ENCODE measurements at regions not wholly inside any gene's neighbourhood (a gene's known extent, or its start where the extent isn't known, plus 50 kb on each side); places are given as distances from the start of the nearest gene placed in this dataset.
"Not testable (repeated sequence)": the region's sequence is repeated elsewhere in the genome, so short reads cannot be mapped to it uniquely, and the experiment has no call there.

DNA sequence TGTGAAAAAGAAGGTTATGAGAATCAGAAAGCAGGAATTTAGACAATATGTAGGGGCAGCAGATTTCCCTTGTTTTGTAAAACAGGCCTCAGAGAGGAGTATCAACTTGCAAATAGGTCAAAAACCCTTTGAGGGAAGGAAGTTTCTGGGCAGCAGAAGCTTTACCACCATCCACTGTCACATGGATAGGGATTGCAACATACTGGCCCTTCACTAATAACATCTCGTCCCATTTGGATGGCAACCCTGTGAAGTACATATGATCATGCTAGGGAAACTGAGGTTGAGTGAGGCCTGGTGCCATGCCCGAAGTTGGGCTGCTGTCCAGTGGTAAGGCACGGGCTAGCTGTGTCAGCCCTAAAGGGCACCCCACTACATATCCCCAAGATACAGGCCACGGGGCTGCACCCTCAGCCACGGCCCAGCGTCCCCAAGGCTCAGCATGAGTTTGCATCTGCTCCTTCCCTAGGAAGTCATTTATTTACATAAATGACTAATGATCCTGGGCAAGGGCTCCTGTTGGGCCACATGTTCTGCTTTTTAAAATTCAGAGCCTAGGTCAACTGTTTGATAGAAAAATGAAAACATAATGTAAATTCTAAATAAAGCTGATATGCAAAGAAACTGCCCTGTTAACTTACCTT, 310.4 kb upstream of the PLGLB1 start:
- in situ Hi-C loops (cut with MboI); H3K27ac ChIP-seq; H4K20me1 ChIP-seq (ENCODE audit: insufficient read depth); H3K9me3 ChIP-seq (ENCODE audit: low read depth); H3K9me2 ChIP-seq (ENCODE audit: insufficient read depth); H3F3A ChIP-seq (ENCODE audit: insufficient read depth); H3K4me2 ChIP-seq (ENCODE audit: unreplicated experiment); H3K27me3 ChIP-seq (replicated peaks; ENCODE audit: insufficient read depth); H3K79me2 ChIP-seq (ENCODE audit: insufficient read depth); H3K4me3 ChIP-seq; H3K9ac ChIP-seq; H3K36me3 ChIP-seq (ENCODE audit: low read depth); H2AFZ ChIP-seq; H3K4me1 ChIP-seq (ENCODE audit: insufficient read depth): not testable (repeated sequence)
- DNase-seq, result peak; percentile 13
- WGBS, 2 experiments (ENCODE audit: low coverage in 1 of 2, low lambda C conversion rate in 2 of 2, missing lambda C conversion rate in 2 of 2), result 44 to 46% methylated on average over 1 to 2 of the region's 6 CpGs

DNA sequence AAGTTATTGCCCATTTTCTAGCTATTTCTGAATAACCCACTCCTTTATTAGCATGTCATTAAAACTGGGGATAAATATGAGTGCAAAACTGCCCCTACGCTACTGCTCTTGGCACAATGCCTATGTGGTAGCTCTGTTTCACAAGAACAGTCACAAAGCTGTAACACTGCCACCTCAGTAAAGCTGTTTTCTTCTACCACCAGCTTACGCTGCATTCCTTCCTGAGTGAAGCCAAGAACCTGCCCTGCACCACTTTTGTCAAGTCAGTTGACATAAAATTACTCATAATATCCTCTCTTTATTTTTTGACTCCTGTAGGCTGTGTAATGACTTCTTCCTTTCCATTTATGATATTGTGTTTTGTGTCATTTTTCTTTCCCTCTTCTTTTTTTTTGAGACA, 313.2 kb upstream of the PLGLB1 start:
- H3K9me2 ChIP-seq (ENCODE audit: insufficient read depth); H2AFZ ChIP-seq; DNase-seq; H3K27ac ChIP-seq; in situ Hi-C loops (cut with MboI); H3K9ac ChIP-seq; H3K79me2 ChIP-seq (ENCODE audit: insufficient read depth); H4K20me1 ChIP-seq (ENCODE audit: insufficient read depth); H3K4me3 ChIP-seq; H3K27me3 ChIP-seq (replicated peaks; ENCODE audit: insufficient read depth); H3F3A ChIP-seq (ENCODE audit: insufficient read depth); H3K4me2 ChIP-seq (ENCODE audit: unreplicated experiment); H3K36me3 ChIP-seq (ENCODE audit: low read depth); H3K9me3 ChIP-seq (ENCODE audit: low read depth): not testable (repeated sequence)
- WGBS, 2 experiments (ENCODE audit: low coverage in 1 of 2, low lambda C conversion rate in 2 of 2, missing lambda C conversion rate in 2 of 2), result 60 to 64% methylated on average over 2 of the region's 2 CpGs
- H3K4me1 ChIP-seq (ENCODE audit: insufficient read depth), result peaks cover 11% of the 10 kb centered on the region; the same call in 1 of the 2 replicates

DNA sequence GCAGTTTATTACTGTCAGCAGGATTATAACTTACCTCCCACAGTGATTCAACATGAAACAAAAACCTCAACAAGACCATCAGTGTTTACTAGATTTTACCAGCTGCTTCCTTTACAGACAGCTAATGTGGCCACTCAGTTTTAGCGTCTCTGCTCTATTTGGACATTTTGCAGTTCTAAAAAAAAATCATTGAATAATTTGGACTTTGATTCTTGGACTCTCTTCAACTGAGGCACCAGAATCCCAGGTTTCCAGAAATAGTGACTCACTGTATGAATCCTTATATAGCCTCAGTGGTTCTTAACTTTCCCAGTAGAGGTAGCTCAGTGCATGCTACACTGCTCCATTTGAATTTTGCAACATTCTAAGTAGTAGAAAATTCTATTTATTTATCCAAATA, 317.4 kb upstream of the PLGLB1 start:
- H4K20me1 ChIP-seq (ENCODE audit: insufficient read depth); H3K9me3 ChIP-seq (ENCODE audit: low read depth); H3K4me2 ChIP-seq (ENCODE audit: unreplicated experiment); H3K79me2 ChIP-seq (ENCODE audit: insufficient read depth); H3K27me3 ChIP-seq (replicated peaks; ENCODE audit: insufficient read depth); H3K9ac ChIP-seq; H3F3A ChIP-seq (ENCODE audit: insufficient read depth); H3K36me3 ChIP-seq (ENCODE audit: low read depth); H3K9me2 ChIP-seq (ENCODE audit: insufficient read depth); H3K4me3 ChIP-seq; H3K27ac ChIP-seq; H2AFZ ChIP-seq; in situ Hi-C loops (cut with MboI); H3K4me1 ChIP-seq (ENCODE audit: insufficient read depth): not testable (repeated sequence)
- 0 to 5% methylated on average over 1 of the region's 1 CpG for WGBS, 2 experiments (ENCODE audit: low coverage in 1 of 2, low lambda C conversion rate in 2 of 2, missing lambda C conversion rate in 2 of 2)
- peak; percentile 45 for DNase-seq

DNA sequence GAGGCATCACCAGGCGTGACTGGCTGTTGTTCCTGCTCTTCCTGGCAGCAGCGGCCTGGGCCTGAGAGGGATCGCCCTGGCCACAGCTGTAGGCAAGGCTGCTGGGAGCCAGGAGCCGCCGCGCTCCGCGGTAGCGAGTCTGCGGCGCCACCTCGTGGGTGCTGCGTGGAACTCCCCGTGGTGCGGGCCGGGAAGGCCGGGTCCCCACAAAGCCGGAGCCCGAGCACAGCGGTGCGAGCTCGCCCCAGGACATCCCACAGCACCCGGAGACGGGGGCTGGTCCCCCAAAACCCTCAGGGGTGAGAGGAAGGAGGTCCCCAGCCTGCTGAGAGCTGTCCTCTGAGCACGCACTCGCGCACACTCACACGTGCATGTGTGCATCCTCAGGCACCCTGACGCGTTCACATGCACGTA, 320.0 kb upstream of the PLGLB1 start:
- H3K4me3 ChIP-seq; H3F3A ChIP-seq (ENCODE audit: insufficient read depth); H2AFZ ChIP-seq; H3K9me2 ChIP-seq (ENCODE audit: insufficient read depth); H3K9ac ChIP-seq; H3K4me2 ChIP-seq (ENCODE audit: unreplicated experiment); H3K79me2 ChIP-seq (ENCODE audit: insufficient read depth); H3K36me3 ChIP-seq (ENCODE audit: low read depth); H3K27ac ChIP-seq; H3K9me3 ChIP-seq (ENCODE audit: low read depth); in situ Hi-C loops (cut with MboI); H3K4me1 ChIP-seq (ENCODE audit: insufficient read depth); H3K27me3 ChIP-seq (replicated peaks; ENCODE audit: insufficient read depth); H4K20me1 ChIP-seq (ENCODE audit: insufficient read depth): not testable (repeated sequence)
- peak; percentile 83 for DNase-seq
- WGBS, 2 experiments (ENCODE audit: low coverage in 1 of 2, low lambda C conversion rate in 2 of 2, missing lambda C conversion rate in 2 of 2), result 23 to 49% methylated on average over 15 to 29 of the region's 31 CpGs

GRCh38 chr2:87342175-87342574, 320.5 kb upstream of the PLGLB1 start:
- H3K9ac ChIP-seq; H3K27ac ChIP-seq; in situ Hi-C loops (cut with MboI); H2AFZ ChIP-seq; H3K4me1 ChIP-seq (ENCODE audit: insufficient read depth); H3K79me2 ChIP-seq (ENCODE audit: insufficient read depth); H3F3A ChIP-seq (ENCODE audit: insufficient read depth); H3K27me3 ChIP-seq (replicated peaks; ENCODE audit: insufficient read depth); H3K36me3 ChIP-seq (ENCODE audit: low read depth); H4K20me1 ChIP-seq (ENCODE audit: insufficient read depth); H3K4me2 ChIP-seq (ENCODE audit: unreplicated experiment); DNase-seq; H3K4me3 ChIP-seq; H3K9me2 ChIP-seq (ENCODE audit: insufficient read depth); H3K9me3 ChIP-seq (ENCODE audit: low read depth): not testable (repeated sequence)
- WGBS, 2 experiments (ENCODE audit: low coverage in 1 of 2, low lambda C conversion rate in 2 of 2, missing lambda C conversion rate in 2 of 2), result 81 to 83% methylated on average over 13 to 24 of the region's 24 CpGs

DNA sequence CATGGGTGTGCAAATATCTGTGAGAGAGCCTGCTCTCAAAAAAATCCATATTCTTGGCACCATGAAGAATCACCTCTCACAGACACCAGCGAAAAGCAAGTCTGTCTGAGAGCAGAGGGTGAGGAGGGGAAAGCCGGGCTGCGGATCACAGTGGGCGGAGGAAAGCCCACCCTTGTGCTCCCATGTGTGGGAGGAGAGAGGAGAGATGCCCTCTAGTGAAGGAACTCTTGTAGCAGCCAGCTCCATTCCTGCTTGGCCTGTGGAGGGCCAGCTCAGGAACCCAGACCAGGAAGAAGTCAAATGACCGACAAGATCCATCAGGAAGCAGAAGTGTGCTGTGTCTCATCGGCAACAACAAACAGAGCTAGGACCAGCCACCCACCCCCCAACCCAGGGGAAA, 321.7 kb upstream of the PLGLB1 start:
- H3K27ac ChIP-seq; H3K36me3 ChIP-seq (ENCODE audit: low read depth); H3K9me3 ChIP-seq (ENCODE audit: low read depth); H3K27me3 ChIP-seq (replicated peaks; ENCODE audit: insufficient read depth); H3F3A ChIP-seq (ENCODE audit: insufficient read depth); H3K9me2 ChIP-seq (ENCODE audit: insufficient read depth); H3K4me2 ChIP-seq (ENCODE audit: unreplicated experiment); H2AFZ ChIP-seq; H3K79me2 ChIP-seq (ENCODE audit: insufficient read depth); DNase-seq; H3K4me3 ChIP-seq; H3K4me1 ChIP-seq (ENCODE audit: insufficient read depth); H4K20me1 ChIP-seq (ENCODE audit: insufficient read depth); in situ Hi-C loops (cut with MboI); H3K9ac ChIP-seq: not testable (repeated sequence)
- 54 to 66% methylated on average over 5 to 6 of the region's 6 CpGs for WGBS, 2 experiments (ENCODE audit: low coverage in 1 of 2, low lambda C conversion rate in 2 of 2, missing lambda C conversion rate in 2 of 2)

DNA sequence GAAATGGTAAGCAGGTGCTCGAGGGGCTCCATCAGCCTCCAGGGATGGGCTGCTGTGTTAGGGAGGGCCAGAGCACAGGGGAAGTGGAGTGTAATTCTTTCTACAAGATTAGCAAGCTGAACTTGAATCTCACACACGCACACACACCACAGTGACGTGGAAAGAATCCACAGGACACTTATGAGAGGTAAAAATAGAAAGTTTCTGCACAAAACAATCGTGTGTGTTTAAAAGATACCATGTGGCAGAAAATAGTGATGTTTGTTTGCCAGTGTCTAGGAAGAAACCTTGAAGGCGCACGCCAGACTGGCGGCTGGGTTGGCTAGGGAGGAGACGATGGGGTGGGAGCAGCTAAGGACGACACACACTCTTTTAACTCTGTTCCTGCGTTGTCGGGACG, 323.6 kb upstream of the PLGLB1 start:
- 83 to 89% methylated on average over 12 of the region's 12 CpGs for WGBS, 2 experiments (ENCODE audit: low coverage in 1 of 2, low lambda C conversion rate in 2 of 2, missing lambda C conversion rate in 2 of 2)

DNA sequence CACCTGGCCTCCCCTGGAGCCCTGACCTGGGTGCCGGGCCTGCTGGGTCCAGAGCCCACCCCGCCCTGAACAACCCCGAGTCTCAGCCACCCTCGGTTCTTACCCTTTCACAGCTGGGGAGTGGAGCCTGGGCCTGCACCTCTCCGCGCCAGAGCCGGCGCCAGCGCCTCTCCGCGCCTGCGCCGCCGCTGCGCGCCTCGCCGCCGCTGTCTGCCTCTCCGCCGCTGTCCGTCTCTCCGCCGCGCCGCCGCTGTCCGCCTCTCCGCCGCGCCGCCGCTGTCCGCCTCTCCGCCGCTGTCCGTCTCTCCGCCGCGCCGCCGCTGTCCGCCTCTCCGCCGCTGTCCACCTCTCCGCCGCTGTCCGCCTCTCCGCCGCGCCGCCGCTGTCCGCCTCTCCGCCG, 326.9 kb upstream of the PLGLB1 start:
- DNase-seq, result peak; percentile 9
- in situ Hi-C loops (cut with MboI), result not testable (repeated sequence)

More for the DNA sequence above, 323.6 kb upstream of the PLGLB1 start:
- H3K36me3 ChIP-seq (ENCODE audit: low read depth); H3K27me3 ChIP-seq (replicated peaks; ENCODE audit: insufficient read depth); H3K4me1 ChIP-seq (ENCODE audit: insufficient read depth); H3F3A ChIP-seq (ENCODE audit: insufficient read depth); H3K27ac ChIP-seq; H2AFZ ChIP-seq; H3K9me2 ChIP-seq (ENCODE audit: insufficient read depth); H3K4me2 ChIP-seq (ENCODE audit: unreplicated experiment); in situ Hi-C loops (cut with MboI); H3K9ac ChIP-seq; H3K4me3 ChIP-seq; H3K79me2 ChIP-seq (ENCODE audit: insufficient read depth); DNase-seq; H3K9me3 ChIP-seq (ENCODE audit: low read depth); H4K20me1 ChIP-seq (ENCODE audit: insufficient read depth): not testable (repeated sequence)

More for the DNA sequence above, 326.9 kb upstream of the PLGLB1 start:
- H3K4me2 ChIP-seq (ENCODE audit: unreplicated experiment); H3K4me1 ChIP-seq (ENCODE audit: insufficient read depth); H3K36me3 ChIP-seq (ENCODE audit: low read depth); H4K20me1 ChIP-seq (ENCODE audit: insufficient read depth); H3K9ac ChIP-seq; H3K4me3 ChIP-seq; H3K27ac ChIP-seq; H3K79me2 ChIP-seq (ENCODE audit: insufficient read depth); H3K9me2 ChIP-seq (ENCODE audit: insufficient read depth); H3K27me3 ChIP-seq (replicated peaks; ENCODE audit: insufficient read depth); H3F3A ChIP-seq (ENCODE audit: insufficient read depth); H3K9me3 ChIP-seq (ENCODE audit: low read depth); H2AFZ ChIP-seq: not testable (repeated sequence)
- 98% methylated on average over 53 of the region's 56 CpGs; no CpG with 5 or more reads in 1 of the 2 experiments for WGBS, 2 experiments (ENCODE audit: low coverage in 1 of 2, low lambda C conversion rate in 2 of 2, missing lambda C conversion rate in 2 of 2)
